Prostate gland (tissue), 2 donors: ENCODE measurements at regions not wholly inside any gene's neighbourhood (a gene's known extent, or its start where the extent isn't known, plus 50 kb on each side); places are given as distances from the start of the nearest gene placed in this dataset.

Source experiments
- DNase-seq: peaks from one replicate; pipeline ENCODE4 v3.0.0-alpha.2; 2019; ENCODE audit warnings: low spot score
- H3K27ac ChIP-seq, 2 donors: fragments of 200-600 bp; sonication (generic); 2 replicates each; pipeline ENCODE4 v1.5.1; 2017 to 2019
- H3K27me3 ChIP-seq: fragments of 200-600 bp; sonication (generic); replicated peaks from 2 replicates; pipeline ENCODE4 v1.5.1; 2019; ENCODE audit not compliant: insufficient read depth
- H3K36me3 ChIP-seq, 2 donors: fragments of 200-600 bp; sonication (generic); 1 replicate in 1 of 2; 2 replicates in 1 of 2; pipeline versions ENCODE4 v1.5.1 to v1.8.1; 2017 to 2019
- H3K4me1 ChIP-seq: fragments of 200-600 bp; sonication (generic); replicated peaks from 2 replicates; pipeline ENCODE4 v1.5.1; 2019
- H3K4me3 ChIP-seq, 2 donors: fragments of 200-600 bp; sonication (generic); 2 replicates each; pipeline ENCODE4 v1.5.1; 2017 to 2019
- H3K9me3 ChIP-seq: fragments of 200-600 bp; sonication (generic); 2 replicates; pipeline ENCODE4 v1.5.1; 2017
- CTCF ChIP-seq, 4 experiments: fragments of 200-600 bp in 2 of 4; fragments of 450-650 bp in 2 of 4; sonication (generic) in 2 of 4; IDR thresholded peaks; 1 replicate in 3 of 4; 2 replicates in 1 of 4; pipeline ENCODE4 v1.5.1; 2016 to 2019; ENCODE audit warnings: antibody characterized with exemption in 4 of 4, mild to moderate bottlenecking in 2 of 4, moderate library complexity in 2 of 4
- POLR2A ChIP-seq: fragments of 450-650 bp; IDR thresholded peaks from one replicate; pipeline ENCODE4 v1.6.1; 2016; ENCODE audit warnings: antibody characterized with exemption, mild to moderate bottlenecking
- POLR2AphosphoS5 ChIP-seq: sonication (generic); formaldehyde crosslinking; IDR thresholded peaks from one replicate; pipeline ENCODE4 v1.6.1; 2017; ENCODE audit warnings: antibody characterized with exemption
- WGBS: methylation state at CpG from one replicate; pipeline ENCODE4 v1.1.5; 2018; 5-methylcytosine and 5-hydroxymethylcytosine counted together
- intact Hi-C: fragments of 100-400 bp; cut with DNase I; formaldehyde crosslinking; loops from one replicate; pipeline ENCODE4 v1.14.2; 2022

GRCh38 chr4:182143086-182143821 lies 99.9 kb upstream of the TENM3 start:
- DNase-seq: no peak
- H3K27me3 ChIP-seq: peaks cover 2% of the 10 kb centered on the region
- WGBS: 3% methylated on average over 36 of the region's 36 CpGs
- H3K27ac ChIP-seq: no peak overlapping the region
- H3K4me3 ChIP-seq: peak overlapping the region; percentile 47 to 51
- intact Hi-C loops: loop anchor here (5.0 kb wide), 4 partner anchors 64 to 664 kb away; no protein-coding TSS in a partner anchor
- H3K4me1 ChIP-seq: peaks cover 5% of the 10 kb centered on the region
- TF ChIP-seq POLR2A (no peak), POLR2AphosphoS5 (no peak), CTCF (IDR thresholded peaks at IDR 0.05) (no peak)
- H3K36me3 ChIP-seq: no peaks in the 10 kb centered on the region
- no peaks in the 10 kb centered on the region for H3K9me3 ChIP-seq

DNA sequence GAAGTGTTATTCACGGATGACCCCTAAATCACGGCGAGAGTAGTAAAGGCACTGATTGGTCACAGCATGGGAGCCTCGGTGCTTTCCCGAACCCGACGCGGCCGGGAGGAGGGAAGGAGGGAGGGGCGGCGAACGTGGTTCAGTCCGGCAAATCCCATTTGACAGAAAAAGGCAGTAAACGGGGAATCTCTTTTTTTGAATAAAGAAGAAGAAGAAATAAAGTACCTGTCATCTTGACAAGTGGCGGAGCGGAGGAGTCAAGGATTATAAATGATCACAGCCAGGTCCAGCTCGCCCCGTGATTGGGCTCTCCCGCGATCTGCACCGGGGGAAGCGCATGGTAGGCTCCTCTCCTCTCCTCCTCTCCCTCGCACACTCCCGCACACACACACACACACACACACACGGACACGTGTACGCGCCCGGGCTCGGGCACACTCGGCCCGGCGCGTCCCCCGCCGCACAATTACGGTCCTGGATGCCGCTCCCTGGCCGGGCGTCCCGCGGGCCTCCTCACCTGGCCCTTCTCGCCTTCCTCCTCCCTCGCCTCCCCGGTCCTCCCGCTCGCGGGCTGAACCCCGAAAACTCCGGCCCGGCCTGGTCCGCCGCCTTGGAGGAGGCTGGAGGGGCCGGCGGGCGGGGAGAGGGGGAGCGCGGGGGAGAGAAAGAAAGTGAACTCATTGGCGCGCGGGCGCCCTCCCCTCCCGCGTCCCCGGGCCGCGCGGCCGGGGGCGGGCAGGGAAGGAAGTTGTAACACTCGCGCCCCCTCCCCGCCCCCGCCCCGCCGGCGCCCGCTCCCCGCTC lies 99.2 kb upstream of the TENM3 start:
- WGBS: 1% methylated on average over 66 of the region's 79 CpGs
- TF ChIP-seq POLR2AphosphoS5 (no peak), CTCF (IDR thresholded peaks at IDR 0.05) (no peak), POLR2A (no peak)
- Histone ChIP-seq H3K36me3 (no peaks in the 10 kb centered on the region), H3K9me3 (no peaks in the 10 kb centered on the region), H3K27ac (no peak overlapping the region), H3K4me3 (peak overlapping the region; percentile 47 to 51), H3K4me1 (peaks cover 5% of the 10 kb centered on the region), H3K27me3 (peaks cover 2% of the 10 kb centered on the region)
- intact Hi-C loops: loop anchor here (5.0 kb wide), 4 partner anchors 63 to 663 kb away; no protein-coding TSS in a partner anchor
- no peak for DNase-seq

DNA sequence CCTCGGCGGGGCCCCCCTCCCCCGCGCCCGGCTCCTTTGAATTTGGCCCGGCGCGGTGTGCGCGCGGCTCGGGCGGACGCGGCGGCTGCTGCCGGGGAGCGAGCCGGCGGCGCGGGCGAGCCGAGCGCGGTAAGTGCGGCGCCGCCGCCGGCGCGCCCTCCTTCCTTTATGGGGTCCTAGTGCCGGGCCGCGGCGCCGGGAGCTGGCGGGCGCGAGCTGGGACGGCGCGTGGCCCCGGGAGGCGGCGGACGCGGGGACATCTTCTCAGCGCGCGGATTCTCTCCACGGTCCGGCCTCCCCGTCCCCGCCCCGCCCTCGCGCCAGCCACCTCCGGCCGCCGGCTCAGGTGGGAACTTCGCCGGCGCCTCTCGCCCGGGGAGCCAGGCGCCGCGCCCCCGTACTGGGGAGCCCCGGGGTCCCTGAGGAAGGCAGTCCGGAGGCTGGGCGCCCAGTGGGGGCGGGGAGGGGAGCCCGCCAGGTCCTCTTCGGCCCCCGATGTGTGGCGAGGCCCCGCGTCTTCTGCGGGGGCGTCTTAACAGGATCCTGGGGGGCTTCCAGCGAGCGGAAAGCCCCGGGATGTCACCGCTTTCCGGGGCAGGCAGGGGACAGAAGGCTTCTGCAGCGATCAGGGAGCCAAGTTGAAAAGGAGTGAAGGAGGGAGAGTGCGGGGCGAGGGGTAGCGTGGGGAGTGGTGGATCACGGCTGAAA lies 98.4 kb upstream of the TENM3 start:
- intact Hi-C loops: loop anchor here (5.0 kb wide), 4 partner anchors 63 to 663 kb away; no protein-coding TSS in a partner anchor
- WGBS: 1% methylated on average over 50 of the region's 93 CpGs
- peak overlapping the region; percentile 47 to 51 for H3K4me3 ChIP-seq
- peaks cover 5% of the 10 kb centered on the region for H3K4me1 ChIP-seq
- peaks cover 2% of the 10 kb centered on the region for H3K27me3 ChIP-seq
- H3K27ac ChIP-seq: no peak overlapping the region
- DNase-seq: no peak
- H3K36me3 ChIP-seq: no peaks in the 10 kb centered on the region
- H3K9me3 ChIP-seq: no peaks in the 10 kb centered on the region
- TF ChIP-seq POLR2A: no peak
- no peak for TF ChIP-seq POLR2AphosphoS5
- TF ChIP-seq CTCF (IDR thresholded peaks at IDR 0.05): no peak

- no peak overlapping the region for H3K27ac ChIP-seq
- peak overlapping the region; percentile 47 to 51 for H3K4me3 ChIP-seq
- no peaks in the 10 kb centered on the region for H3K9me3 ChIP-seq
- peaks cover 5% of the 10 kb centered on the region for H3K4me1 ChIP-seq
- H3K27me3 ChIP-seq: peaks cover 2% of the 10 kb centered on the region
- no peak for DNase-seq
- no peaks in the 10 kb centered on the region for H3K36me3 ChIP-seq
- WGBS: 14% methylated on average over 12 of the region's 12 CpGs
- TF ChIP-seq POLR2A (no peak), CTCF (IDR thresholded peaks at IDR 0.05) (no peak), POLR2AphosphoS5 (no peak)
- intact Hi-C loops: no loop called here
Measured at GRCh38 chr4:182145334-182145905, 97.8 kb upstream of the TENM3 start.
